Loucy (cell line): ENCODE measurements at regions not wholly inside any gene's neighbourhood (a gene's known extent, or its start where the extent isn't known, plus 50 kb on each side); places are given as distances from the start of the nearest gene placed in this dataset.

ENCODE experiments used
- CTCF ChIP-seq: fragments of 200-600 bp; sonication (generic); conservative IDR thresholded peaks from 2 replicates; pipeline ENCODE4 v1.5.1; 2014; ENCODE audit warnings: mild to moderate bottlenecking, antibody characterized with exemption, low read length
- EZH2phosphoT487 ChIP-seq: fragments of 200-600 bp; IDR thresholded peaks from 2 replicates; pipeline ENCODE4 v1.6.1; 2018; ENCODE audit warnings: antibody characterized with exemption, mild to moderate bottlenecking, moderate library complexity, borderline replicate concordance

DNA sequence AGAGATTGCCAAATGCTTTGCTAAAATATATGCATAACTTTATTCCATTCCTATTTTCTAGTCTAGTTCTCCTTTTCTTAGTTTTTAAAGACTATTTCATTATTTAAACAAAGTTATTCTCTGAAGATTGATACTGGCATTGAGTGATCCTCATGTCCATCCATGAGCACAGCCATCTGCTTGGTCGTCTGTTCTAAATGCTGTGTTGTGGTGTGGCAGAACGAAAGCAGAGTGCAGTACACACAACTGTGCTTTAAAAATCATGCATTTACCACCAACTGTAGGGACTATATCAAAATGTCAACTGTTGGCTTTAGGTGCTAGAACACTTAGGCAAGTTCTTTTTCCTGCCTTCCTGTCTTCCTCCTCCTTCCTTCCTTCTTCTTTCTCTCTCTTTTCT is 226.6 kb downstream of the ACKR3 start:
- TF ChIP-seq CTCF: no peak
- no peak for TF ChIP-seq EZH2phosphoT487
